Fibroblast of lung (primary cell): ENCODE measurements at regions not wholly inside any gene's neighbourhood (a gene's known extent, or its start where the extent isn't known, plus 50 kb on each side); places are given as distances from the start of the nearest gene placed in this dataset.

Source experiments
- DNase-seq, 2 donors: peaks; one replicate each; pipeline versions ENCODE4 v3.0.0 to v3.0.0-alpha.2; 2010; ENCODE audit warnings: low read depth in 2 of 2
- H2AFZ ChIP-seq: 2 replicates; pipeline ENCODE4 v1.5.1; 2012; ENCODE audit warnings: low read length, control low read depth, inconsistent platforms
- H3K27ac ChIP-seq: 2 replicates; pipeline ENCODE4 v1.5.1; 2011; ENCODE audit warnings: low read length, control low read depth; ENCODE audit not compliant: insufficient read depth
- H3K27me3 ChIP-seq: 2 replicates; pipeline ENCODE4 v1.5.1; 2011; ENCODE audit warnings: mild to moderate bottlenecking, low read length; ENCODE audit not compliant: control insufficient read depth, insufficient read depth
- H3K36me3 ChIP-seq: 2 replicates; pipeline ENCODE4 v1.5.1; 2011; ENCODE audit warnings: low read length; ENCODE audit not compliant: control insufficient read depth, insufficient read depth
- H3K4me1 ChIP-seq: 2 replicates; pipeline ENCODE4 v1.5.1; 2011; ENCODE audit warnings: low read length; ENCODE audit not compliant: control insufficient read depth, insufficient read depth; ENCODE audit errors: extremely low read depth
- H3K4me2 ChIP-seq: 2 replicates; pipeline ENCODE4 v1.5.1; 2011; ENCODE audit warnings: low read length, control low read depth; ENCODE audit not compliant: insufficient read depth; ENCODE audit errors: extremely low read depth
- H3K4me3 ChIP-seq, 4 experiments: fragments of 200-600 bp in 1 of 4; sonication (generic) in 1 of 4; replicated peaks in 1 of 4; 2 replicates each; pipeline ENCODE4 v1.5.1; 2011 to 2016; ENCODE audit warnings: low read length in 4 of 4, low read depth in 3 of 4, mild to moderate bottlenecking in 3 of 4, control low read depth in 2 of 4, inconsistent platforms in 1 of 4, mixed read lengths in 1 of 4; ENCODE audit not compliant: insufficient read depth in 1 of 4; ENCODE audit errors: control extremely low read depth in 1 of 4
- H3K79me2 ChIP-seq: 2 replicates; pipeline ENCODE4 v1.5.1; 2012; ENCODE audit warnings: mild to moderate bottlenecking, low read length, inconsistent platforms; ENCODE audit not compliant: control insufficient read depth, insufficient read depth
- H3K9ac ChIP-seq: 2 replicates; pipeline ENCODE4 v1.5.1; 2011; ENCODE audit warnings: mild to moderate bottlenecking, low read length, control low read depth; ENCODE audit not compliant: insufficient read depth
- H3K9me3 ChIP-seq: 2 replicates; pipeline ENCODE4 v1.5.1; 2012; ENCODE audit warnings: low read depth, low read length; ENCODE audit not compliant: control insufficient read depth, insufficient read depth
- H4K20me1 ChIP-seq: 2 replicates; pipeline ENCODE4 v1.5.1; 2011; ENCODE audit warnings: low read length; ENCODE audit not compliant: control insufficient read depth, insufficient read depth; ENCODE audit errors: extremely low read depth
- CTCF ChIP-seq, 2 donors: IDR thresholded peaks in 1 of 2; conservative IDR thresholded peaks in 1 of 2; 1 replicate in 1 of 2; 2 replicates in 1 of 2; pipeline ENCODE4 v1.5.1; 2011 to 2012; ENCODE audit warnings: low read length in 2 of 2, control low read depth in 1 of 2, inconsistent platforms in 1 of 2, low read depth in 1 of 2, mild to moderate bottlenecking in 1 of 2
- EZH2 ChIP-seq: IDR thresholded peaks from 2 replicates; pipeline ENCODE4 v1.5.1; 2012; ENCODE audit warnings: low read length, control low read depth, mild to moderate bottlenecking; ENCODE audit errors: missing control alignments

DNA sequence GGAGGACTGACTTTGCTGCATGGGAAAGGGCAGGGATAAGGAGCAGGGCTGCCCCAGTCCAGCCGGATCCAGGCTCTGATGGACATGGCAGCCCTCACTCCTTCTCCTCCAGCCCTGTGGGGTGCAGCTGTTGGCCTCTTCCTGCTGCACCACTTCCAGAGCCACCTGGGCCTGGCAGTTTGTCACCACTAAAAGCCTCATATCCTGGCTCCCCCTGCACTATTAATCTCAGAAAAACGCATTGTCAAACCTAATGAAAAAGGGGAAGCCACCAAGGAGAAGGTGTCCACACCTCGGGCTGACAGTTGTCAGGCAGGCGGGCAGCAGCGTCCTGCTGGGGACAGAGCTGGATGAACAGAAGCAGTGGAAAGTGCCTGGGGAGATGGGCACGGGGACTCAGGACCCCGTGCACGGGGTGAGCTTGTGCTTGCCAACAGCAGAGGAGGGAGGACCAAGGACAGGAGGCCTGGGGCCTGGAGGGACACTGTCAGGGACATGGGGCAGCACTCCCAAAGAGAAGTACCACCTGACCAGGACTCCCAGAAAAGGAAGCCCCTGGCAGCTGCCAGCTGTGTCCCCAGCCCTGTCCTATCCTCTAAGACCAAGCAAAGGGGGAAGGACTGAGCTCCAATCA is 151.1 kb upstream of the TSHZ3 start:
- no peak for TF ChIP-seq EZH2
- TF ChIP-seq CTCF (conservative IDR thresholded peaks at IDR 0.05 in 1 of 2, IDR thresholded peaks at IDR 0.05 in 1 of 2; ENCODE audit: low read depth in 1 of 2, low read length in 2 of 2): no peak

DNA sequence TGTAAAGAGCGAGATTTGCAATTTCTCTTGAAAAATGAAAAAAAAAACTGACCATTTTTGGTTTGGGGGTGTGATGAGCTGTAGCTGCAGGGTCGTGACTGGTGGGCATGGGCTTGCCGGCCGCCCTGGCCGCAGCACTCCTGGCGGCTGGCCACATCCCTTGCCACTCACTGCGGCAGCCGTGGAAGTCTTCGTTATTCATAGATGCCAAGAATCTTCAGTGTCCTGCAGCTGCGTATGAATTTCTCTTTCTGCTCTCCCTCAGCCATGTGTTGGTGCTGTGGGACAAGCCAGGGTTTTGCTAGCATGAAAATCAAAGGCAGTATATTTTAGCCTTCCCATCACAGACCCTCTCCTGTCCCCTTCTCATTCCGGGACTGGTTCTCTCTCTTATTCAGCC is 151.7 kb upstream of the TSHZ3 start:
- H3K79me2 ChIP-seq: no peaks in the 10 kb centered on the region
- H3K27ac ChIP-seq: no peak overlapping the region
- no peak overlapping the region for H3K4me2 ChIP-seq
- H2AFZ ChIP-seq: no peak overlapping the region
- H3K4me1 ChIP-seq: no peaks in the 10 kb centered on the region
- DNase-seq: no peak
- TF ChIP-seq EZH2 (no peak), CTCF (conservative IDR thresholded peaks at IDR 0.05 in 1 of 2, IDR thresholded peaks at IDR 0.05 in 1 of 2; ENCODE audit: low read depth in 1 of 2, low read length in 2 of 2) (no peak)
- H3K9me3 ChIP-seq: no peaks in the 10 kb centered on the region
- H3K36me3 ChIP-seq: no peaks in the 10 kb centered on the region
- no peaks in the 10 kb centered on the region for H3K27me3 ChIP-seq
- no peak overlapping the region for H3K4me3 ChIP-seq
- no peak overlapping the region for H3K9ac ChIP-seq
- no peaks in the 10 kb centered on the region for H4K20me1 ChIP-seq

More for the DNA sequence above, 151.1 kb upstream of the TSHZ3 start:
- Histone ChIP-seq H3K27me3 (no peaks in the 10 kb centered on the region), H3K36me3 (no peaks in the 10 kb centered on the region), H3K9ac (no peak overlapping the region), H3K4me1 (no peaks in the 10 kb centered on the region), H3K4me3 (no peak overlapping the region), H3K9me3 (no peaks in the 10 kb centered on the region), H3K27ac (no peak overlapping the region), H2AFZ (no peak overlapping the region), H3K4me2 (no peak overlapping the region), H3K79me2 (no peaks in the 10 kb centered on the region), H4K20me1 (no peaks in the 10 kb centered on the region)
- no peak for DNase-seq

GRCh38 chr19:31501427-31502195 is 152.4 kb upstream of the TSHZ3 start:
- TF ChIP-seq EZH2: no peak
- TF ChIP-seq CTCF (conservative IDR thresholded peaks at IDR 0.05 in 1 of 2, IDR thresholded peaks at IDR 0.05 in 1 of 2; ENCODE audit: low read depth in 1 of 2, low read length in 2 of 2): no peak
- Histone ChIP-seq H3K79me2 (no peaks in the 10 kb centered on the region), H4K20me1 (no peaks in the 10 kb centered on the region), H3K36me3 (no peaks in the 10 kb centered on the region), H3K27me3 (no peaks in the 10 kb centered on the region), H2AFZ (no peak overlapping the region), H3K27ac (no peak overlapping the region), H3K4me3 (no peak overlapping the region), H3K4me1 (no peaks in the 10 kb centered on the region), H3K9me3 (no peaks in the 10 kb centered on the region), H3K4me2 (no peak overlapping the region), H3K9ac (no peak overlapping the region)
- no peak for DNase-seq
